Nephron (organoid): ENCODE measurements at regions not wholly inside any gene's neighbourhood (a gene's known extent, or its start where the extent isn't known, plus 50 kb on each side); places are given as distances from the start of the nearest gene placed in this dataset.
"Not testable (repeated sequence)": the region's sequence is repeated elsewhere in the genome, so short reads cannot be mapped to it uniquely, and the experiment has no call there.

ENCODE experiments used
- H3K27ac Mint-ChIP-seq, 3 experiments: 2 replicates each; pipeline ENCODE4 v1.8.0; 2020; ENCODE audit warnings: mixed read lengths in 3 of 3, mild to moderate bottlenecking in 2 of 3, moderate library complexity in 1 of 3
- H3K27me3 Mint-ChIP-seq: 2 replicates; pipeline ENCODE4 v1.8.0; 2021; ENCODE audit warnings: low read depth, mild to moderate bottlenecking, moderate library complexity, mixed read lengths
- H3K36me3 Mint-ChIP-seq: 2 replicates; pipeline ENCODE4 v1.8.0; 2020; ENCODE audit warnings: low read depth, mixed read lengths
- H3K4me1 Mint-ChIP-seq: 2 replicates; pipeline ENCODE4 v1.8.0; 2020; ENCODE audit warnings: mixed read lengths
- H3K4me3 Mint-ChIP-seq, 3 experiments: 2 replicates each; pipeline ENCODE4 v1.8.0; 2020; ENCODE audit warnings: mild to moderate bottlenecking in 3 of 3, mixed read lengths in 3 of 3, moderate library complexity in 2 of 3
- H3K9me3 Mint-ChIP-seq: 2 replicates; pipeline ENCODE4 v1.8.0; 2020; ENCODE audit warnings: mixed read lengths
- TF ChIP-seq, protein P1 (sequence below), 3 experiments: fragments of 200-600 bp; sonication (generic); IDR thresholded peaks; one replicate each; pipeline ENCODE4 v1.5.0; 2021; ENCODE audit warnings: antibody characterized with exemption in 3 of 3; ENCODE audit not compliant: unreplicated experiment in 3 of 3

DNA sequence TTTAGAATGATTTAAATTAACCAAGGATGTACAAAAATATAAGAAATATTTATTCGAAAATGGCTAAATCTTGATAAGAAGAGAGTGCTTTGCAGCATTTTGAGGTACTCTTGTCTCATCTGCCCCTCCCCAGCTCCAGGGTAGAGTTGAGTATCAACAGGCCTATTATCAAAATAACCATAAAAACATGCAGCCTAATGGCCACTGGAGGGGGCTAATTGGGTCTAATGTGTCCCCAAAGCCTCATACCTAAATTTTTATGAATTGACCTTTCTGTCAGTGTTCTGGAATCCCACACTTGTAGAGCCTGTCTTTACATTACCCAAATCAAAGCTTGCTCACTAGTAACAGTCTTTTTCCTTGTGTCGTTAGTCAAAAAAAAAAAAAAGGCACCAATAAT lies 544.9 kb upstream of the CPXCR1 start:
- H3K27me3 Mint-ChIP-seq: no peaks in the 10 kb centered on the region
- H3K9me3 Mint-ChIP-seq: no peaks in the 10 kb centered on the region
- no peaks in the 10 kb centered on the region for H3K36me3 Mint-ChIP-seq
- H3K27ac Mint-ChIP-seq: no peak overlapping the region
- H3K4me1 Mint-ChIP-seq: no peaks in the 10 kb centered on the region
- TF ChIP-seq, protein P1, sequence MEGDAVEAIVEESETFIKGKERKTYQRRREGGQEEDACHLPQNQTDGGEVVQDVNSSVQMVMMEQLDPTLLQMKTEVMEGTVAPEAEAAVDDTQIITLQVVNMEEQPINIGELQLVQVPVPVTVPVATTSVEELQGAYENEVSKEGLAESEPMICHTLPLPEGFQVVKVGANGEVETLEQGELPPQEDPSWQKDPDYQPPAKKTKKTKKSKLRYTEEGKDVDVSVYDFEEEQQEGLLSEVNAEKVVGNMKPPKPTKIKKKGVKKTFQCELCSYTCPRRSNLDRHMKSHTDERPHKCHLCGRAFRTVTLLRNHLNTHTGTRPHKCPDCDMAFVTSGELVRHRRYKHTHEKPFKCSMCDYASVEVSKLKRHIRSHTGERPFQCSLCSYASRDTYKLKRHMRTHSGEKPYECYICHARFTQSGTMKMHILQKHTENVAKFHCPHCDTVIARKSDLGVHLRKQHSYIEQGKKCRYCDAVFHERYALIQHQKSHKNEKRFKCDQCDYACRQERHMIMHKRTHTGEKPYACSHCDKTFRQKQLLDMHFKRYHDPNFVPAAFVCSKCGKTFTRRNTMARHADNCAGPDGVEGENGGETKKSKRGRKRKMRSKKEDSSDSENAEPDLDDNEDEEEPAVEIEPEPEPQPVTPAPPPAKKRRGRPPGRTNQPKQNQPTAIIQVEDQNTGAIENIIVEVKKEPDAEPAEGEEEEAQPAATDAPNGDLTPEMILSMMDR (IDR thresholded peaks at IDR 0.05; ENCODE audit: unreplicated experiment in 3 of 3): no peak
- H3K4me3 Mint-ChIP-seq: no peak overlapping the region

DNA sequence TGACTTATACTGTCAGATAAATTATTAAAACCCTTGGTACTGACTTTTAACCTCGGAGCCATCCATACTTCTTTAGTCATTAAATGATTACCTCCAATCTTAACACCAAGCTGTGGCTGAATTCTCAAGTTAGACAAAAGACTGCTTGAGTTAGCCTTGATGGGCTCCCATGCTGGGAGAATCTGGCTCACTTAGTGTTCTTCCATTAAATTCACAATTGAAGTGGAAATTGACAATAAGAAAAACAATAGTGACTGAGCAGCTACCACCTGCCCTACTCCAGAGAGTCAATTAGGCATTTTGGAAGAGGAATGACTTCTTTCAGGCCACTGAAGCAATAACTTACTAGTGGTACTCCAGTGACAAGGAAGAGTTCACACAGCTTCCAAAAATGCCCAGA lies 503.0 kb upstream of the CPXCR1 start:
- TF ChIP-seq, protein P1 (IDR thresholded peaks at IDR 0.05; ENCODE audit: unreplicated experiment in 3 of 3): no peak
- H3K27ac Mint-ChIP-seq: no peak overlapping the region
- H3K9me3 Mint-ChIP-seq: no peaks in the 10 kb centered on the region
- no peaks in the 10 kb centered on the region for H3K36me3 Mint-ChIP-seq
- H3K4me3 Mint-ChIP-seq: no peak overlapping the region
- H3K4me1 Mint-ChIP-seq: no peaks in the 10 kb centered on the region
- H3K27me3 Mint-ChIP-seq: no peaks in the 10 kb centered on the region

DNA sequence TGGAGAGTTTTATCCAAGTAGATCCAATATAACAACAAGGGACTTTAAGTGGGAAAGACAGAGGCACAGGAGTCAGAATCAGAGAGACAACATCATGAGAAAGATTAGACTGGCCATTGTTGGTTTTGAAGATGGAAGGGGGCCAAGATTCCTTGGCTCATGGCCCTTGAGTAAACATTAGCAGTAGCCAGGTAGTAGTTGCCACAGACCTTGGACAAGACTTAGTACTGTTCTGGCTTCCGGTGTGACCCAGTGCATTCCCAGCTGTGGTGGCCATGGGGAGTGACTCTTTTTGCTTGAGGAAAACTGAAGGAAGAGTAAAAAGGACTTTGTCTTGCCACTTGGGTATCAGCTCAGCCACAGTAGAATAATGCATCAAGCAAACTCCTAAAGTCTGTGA lies 462.2 kb upstream of the CPXCR1 start:
- Mint-ChIP-seq H3K27ac (no peak overlapping the region), H3K27me3 (no peaks in the 10 kb centered on the region), H3K36me3 (no peaks in the 10 kb centered on the region), H3K9me3 (peaks cover 14% of the 10 kb centered on the region), H3K4me1 (no peaks in the 10 kb centered on the region), H3K4me3 (no peak overlapping the region)
- TF ChIP-seq, protein P1 (IDR thresholded peaks at IDR 0.05; ENCODE audit: unreplicated experiment in 3 of 3): no peak

DNA sequence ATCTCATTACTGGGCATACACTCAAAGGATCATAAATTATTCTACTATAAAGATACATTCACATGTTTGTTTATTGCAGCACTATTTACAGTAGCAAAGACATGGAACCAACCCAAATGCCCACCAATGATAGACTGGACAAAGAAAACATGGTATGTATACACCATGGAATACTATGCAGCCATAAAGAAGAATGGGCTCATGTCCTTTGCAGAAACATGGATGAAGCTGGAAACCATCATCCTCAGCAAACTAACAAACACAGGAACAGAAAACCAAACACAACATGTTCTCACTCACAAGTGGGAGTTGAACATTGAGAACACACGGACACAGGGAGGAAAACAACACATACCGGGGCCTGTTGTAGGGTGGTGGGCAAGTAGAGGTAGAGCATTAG lies 433.1 kb upstream of the CPXCR1 start:
- not testable (repeated sequence) for H3K27me3 Mint-ChIP-seq, H3K4me3 Mint-ChIP-seq, H3K36me3 Mint-ChIP-seq, H3K9me3 Mint-ChIP-seq, H3K4me1 Mint-ChIP-seq, H3K27ac Mint-ChIP-seq

DNA sequence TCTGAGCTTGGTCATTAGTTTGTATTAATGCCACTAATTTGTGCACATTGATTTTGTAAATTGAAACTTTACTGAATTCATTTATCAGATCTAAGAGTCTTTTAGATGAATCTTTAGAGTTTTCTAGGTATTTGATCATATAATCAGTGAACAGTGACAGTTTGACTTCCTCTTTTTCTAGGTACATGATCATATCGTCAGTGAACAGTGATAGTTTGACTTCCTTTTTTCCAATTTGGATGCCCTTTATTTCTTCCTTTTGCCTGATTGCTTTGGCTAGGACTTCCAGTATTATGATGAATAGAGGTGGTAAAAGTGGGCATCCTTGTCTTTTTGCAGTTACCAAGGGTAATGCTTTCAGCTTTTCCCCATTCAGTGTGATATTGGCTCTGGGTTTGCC lies 421.4 kb upstream of the CPXCR1 start:
- H3K27me3 Mint-ChIP-seq: no peaks in the 10 kb centered on the region
- H3K4me3 Mint-ChIP-seq: no peak overlapping the region
- H3K9me3 Mint-ChIP-seq: peaks cover 2% of the 10 kb centered on the region
- no peaks in the 10 kb centered on the region for H3K36me3 Mint-ChIP-seq
- TF ChIP-seq, protein P1 (IDR thresholded peaks at IDR 0.05; ENCODE audit: unreplicated experiment in 3 of 3): no peak
- no peak overlapping the region for H3K27ac Mint-ChIP-seq
- no peaks in the 10 kb centered on the region for H3K4me1 Mint-ChIP-seq

DNA sequence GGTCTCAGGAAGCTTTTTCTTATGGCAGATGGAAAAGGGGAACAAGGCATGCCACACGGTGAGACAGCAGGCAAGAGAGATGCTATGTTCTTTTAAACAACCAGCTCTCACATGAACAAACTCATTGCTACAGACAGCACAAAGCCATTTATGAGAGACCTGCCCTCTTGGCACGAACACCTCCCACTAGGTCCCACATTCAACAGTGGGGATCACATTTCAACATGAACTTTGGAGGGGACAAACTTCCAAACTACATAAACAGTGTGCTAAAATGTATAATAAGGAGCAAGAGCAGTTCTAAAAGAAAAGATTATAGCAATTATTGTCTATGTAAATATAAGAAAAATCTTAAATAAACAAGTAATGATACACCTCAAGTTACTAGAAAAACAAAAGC lies 391.8 kb upstream of the CPXCR1 start:
- no peak overlapping the region for H3K4me3 Mint-ChIP-seq
- H3K4me1 Mint-ChIP-seq: no peaks in the 10 kb centered on the region
- H3K27me3 Mint-ChIP-seq: no peaks in the 10 kb centered on the region
- peaks cover 6% of the 10 kb centered on the region for H3K9me3 Mint-ChIP-seq
- no peak overlapping the region for H3K27ac Mint-ChIP-seq
- TF ChIP-seq, protein P1 (IDR thresholded peaks at IDR 0.05; ENCODE audit: unreplicated experiment in 3 of 3): no peak
- no peaks in the 10 kb centered on the region for H3K36me3 Mint-ChIP-seq

DNA sequence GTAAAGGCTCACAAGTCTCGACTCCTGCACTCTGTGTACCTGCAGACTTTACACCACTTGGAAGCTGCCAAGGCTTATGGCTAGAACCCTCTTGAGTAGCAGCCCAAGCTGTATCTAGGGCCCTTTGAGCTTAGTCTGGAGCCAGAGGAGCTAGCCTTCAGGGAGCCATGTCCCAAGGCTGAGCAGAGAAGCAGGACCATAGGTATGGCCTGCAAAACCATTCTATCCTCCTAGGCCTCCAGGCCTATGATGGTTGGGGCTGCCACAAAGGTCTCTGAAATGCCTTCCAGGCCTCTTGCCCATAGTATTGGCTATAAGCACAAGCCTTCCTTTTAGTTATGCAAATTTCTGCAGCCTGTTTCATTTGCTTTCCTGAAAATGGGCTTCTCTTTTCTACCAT lies 380.7 kb upstream of the CPXCR1 start:
- no peaks in the 10 kb centered on the region for H3K36me3 Mint-ChIP-seq
- H3K27ac Mint-ChIP-seq: no peak overlapping the region
- TF ChIP-seq, protein P1 (IDR thresholded peaks at IDR 0.05; ENCODE audit: unreplicated experiment in 3 of 3): no peak
- H3K27me3 Mint-ChIP-seq: no peaks in the 10 kb centered on the region
- no peaks in the 10 kb centered on the region for H3K4me1 Mint-ChIP-seq
- H3K9me3 Mint-ChIP-seq: peaks cover 19% of the 10 kb centered on the region
- no peak overlapping the region for H3K4me3 Mint-ChIP-seq
